ENCODE measurements at regions not wholly inside any gene's neighbourhood (a gene's known extent, or its start where the extent isn't known, plus 50 kb on each side); places are given as distances from the start of the nearest gene placed in this dataset.

DNA sequence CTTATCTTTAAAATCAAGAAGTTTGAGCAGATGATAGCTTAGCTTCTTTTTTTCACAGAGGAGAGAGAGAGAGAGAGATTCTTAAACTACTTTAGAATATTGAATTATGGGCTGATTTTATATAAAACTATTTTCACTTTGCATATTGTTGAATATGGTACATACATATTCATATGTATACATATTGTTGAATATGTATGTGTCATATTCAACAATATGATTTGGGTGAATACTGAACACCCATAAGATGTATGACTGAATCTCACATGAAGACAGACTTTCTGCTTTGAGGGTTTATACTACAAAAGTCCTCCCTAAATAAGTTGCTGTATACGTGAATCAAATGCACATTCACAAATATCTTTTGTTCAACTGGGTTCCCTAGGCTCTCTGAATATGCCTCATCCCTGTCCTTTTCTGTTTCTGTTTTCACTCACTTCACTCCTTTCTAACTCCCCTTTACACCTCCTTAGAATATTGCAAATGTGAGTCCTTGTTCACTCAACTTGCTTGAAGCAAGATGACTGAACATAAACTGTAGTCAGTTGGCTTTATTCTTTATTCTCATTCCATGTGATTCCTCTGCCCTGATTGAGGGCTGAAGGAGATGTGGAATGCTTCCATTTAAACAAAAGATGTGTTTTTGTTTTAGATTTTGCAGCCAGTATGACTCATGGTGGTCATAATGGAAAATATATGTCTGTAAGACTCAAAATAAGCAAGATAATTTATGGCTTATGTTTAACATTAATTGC lies 225.4 kb upstream of the DAB2 start:
- no peak for TF ChIP-seq EZH2 (IDR thresholded peaks at IDR 0.05; ENCODE audit: low read length)
- TF ChIP-seq, protein P1, sequence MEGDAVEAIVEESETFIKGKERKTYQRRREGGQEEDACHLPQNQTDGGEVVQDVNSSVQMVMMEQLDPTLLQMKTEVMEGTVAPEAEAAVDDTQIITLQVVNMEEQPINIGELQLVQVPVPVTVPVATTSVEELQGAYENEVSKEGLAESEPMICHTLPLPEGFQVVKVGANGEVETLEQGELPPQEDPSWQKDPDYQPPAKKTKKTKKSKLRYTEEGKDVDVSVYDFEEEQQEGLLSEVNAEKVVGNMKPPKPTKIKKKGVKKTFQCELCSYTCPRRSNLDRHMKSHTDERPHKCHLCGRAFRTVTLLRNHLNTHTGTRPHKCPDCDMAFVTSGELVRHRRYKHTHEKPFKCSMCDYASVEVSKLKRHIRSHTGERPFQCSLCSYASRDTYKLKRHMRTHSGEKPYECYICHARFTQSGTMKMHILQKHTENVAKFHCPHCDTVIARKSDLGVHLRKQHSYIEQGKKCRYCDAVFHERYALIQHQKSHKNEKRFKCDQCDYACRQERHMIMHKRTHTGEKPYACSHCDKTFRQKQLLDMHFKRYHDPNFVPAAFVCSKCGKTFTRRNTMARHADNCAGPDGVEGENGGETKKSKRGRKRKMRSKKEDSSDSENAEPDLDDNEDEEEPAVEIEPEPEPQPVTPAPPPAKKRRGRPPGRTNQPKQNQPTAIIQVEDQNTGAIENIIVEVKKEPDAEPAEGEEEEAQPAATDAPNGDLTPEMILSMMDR (optimal IDR thresholded peaks at IDR 0.05 in 1 of 3, IDR thresholded peaks at IDR 0.05 in 1 of 3, conservative IDR thresholded peaks at IDR 0.05 in 1 of 3; ENCODE audit: extremely low read depth in 1 of 3, insufficient read depth in 2 of 3, low read length in 3 of 3) = no peak
